Kidney glomerular epithelial cell (primary cell): ENCODE measurements at regions not wholly inside any gene's neighbourhood (a gene's known extent, or its start where the extent isn't known, plus 50 kb on each side); places are given as distances from the start of the nearest gene placed in this dataset.
A peak's percentile ranks its signal among the peaks of the same experiment; 100 is the strongest.
"Not testable (repeated sequence)": the region's sequence is repeated elsewhere in the genome, so short reads cannot be mapped to it uniquely, and the experiment has no call there.

Source experiments
- DNase-seq: peaks from one replicate; lab custom pipeline; 2025; lab: John Stamatoyannopoulos, UW

GRCh38 chr11:96899971-96900370 lies 510.2 kb downstream of the JRKL start:
- DNase-seq, result no peak

- no peak for DNase-seq
Measured at GRCh38 chr11:96905143-96905542, 515.3 kb downstream of the JRKL start.

GRCh38 chr11:96905663-96906062 lies 515.9 kb downstream of the JRKL start:
- DNase-seq, result no peak

GRCh38 chr11:96906476-96906875 lies 516.7 kb downstream of the JRKL start:
- no peak for DNase-seq

- no peak for DNase-seq
Measured at GRCh38 chr11:96925862-96926261, 536.0 kb downstream of the JRKL start.

DNA sequence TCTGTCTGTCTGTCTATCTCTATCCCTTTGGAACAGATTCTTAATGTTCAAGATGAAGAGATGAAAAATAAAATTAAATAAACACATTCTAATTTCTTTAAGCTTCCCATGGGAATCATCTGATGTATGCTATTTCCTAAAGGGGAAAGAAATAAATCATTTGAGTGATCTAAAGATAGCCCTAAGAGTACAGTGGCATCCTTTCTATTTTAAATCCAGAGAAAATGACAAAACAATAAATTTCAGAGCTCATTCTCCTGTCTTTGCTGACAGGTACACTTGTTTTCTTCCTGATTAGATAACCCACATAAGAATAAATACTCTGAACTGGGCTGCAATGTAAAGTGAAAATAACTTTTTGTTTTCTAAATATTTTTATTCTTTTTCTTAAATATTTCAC lies 550.4 kb downstream of the JRKL start:
- no peak for DNase-seq

GRCh38 chr11:96942855-96943254 lies 553.0 kb downstream of the JRKL start:
- DNase-seq, result no peak

GRCh38 chr11:96943970-96944369 lies 554.2 kb downstream of the JRKL start:
- DNase-seq, result no peak

- no peak for DNase-seq
Measured at GRCh38 chr11:96948066-96948465, 558.3 kb downstream of the JRKL start.

DNA sequence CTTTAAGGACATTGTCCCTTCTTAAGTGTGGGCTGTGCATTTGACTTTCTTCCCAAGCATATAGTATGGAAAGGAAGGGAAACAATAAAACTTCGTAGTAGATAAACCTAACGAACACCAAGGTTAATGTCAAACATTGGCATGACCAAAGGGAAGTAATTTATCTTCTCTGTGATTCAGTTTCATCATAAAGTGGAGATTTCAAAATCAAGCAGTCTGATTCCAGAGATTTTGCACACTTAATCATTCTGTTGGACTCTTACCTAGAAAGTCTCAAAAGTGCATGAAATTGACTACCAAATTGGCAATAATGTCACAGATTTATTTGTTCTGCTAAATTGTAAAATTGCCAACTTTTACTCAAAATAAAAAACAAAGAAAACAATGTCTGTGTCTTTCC lies 559.7 kb downstream of the JRKL start:
- DNase-seq, result no peak

GRCh38 chr11:96954587-96955242 lies 564.9 kb downstream of the JRKL start:
- no peak for DNase-seq

- DNase-seq, result no peak
Measured at GRCh38 chr11:96960476-96960875, 570.7 kb downstream of the JRKL start.

DNA sequence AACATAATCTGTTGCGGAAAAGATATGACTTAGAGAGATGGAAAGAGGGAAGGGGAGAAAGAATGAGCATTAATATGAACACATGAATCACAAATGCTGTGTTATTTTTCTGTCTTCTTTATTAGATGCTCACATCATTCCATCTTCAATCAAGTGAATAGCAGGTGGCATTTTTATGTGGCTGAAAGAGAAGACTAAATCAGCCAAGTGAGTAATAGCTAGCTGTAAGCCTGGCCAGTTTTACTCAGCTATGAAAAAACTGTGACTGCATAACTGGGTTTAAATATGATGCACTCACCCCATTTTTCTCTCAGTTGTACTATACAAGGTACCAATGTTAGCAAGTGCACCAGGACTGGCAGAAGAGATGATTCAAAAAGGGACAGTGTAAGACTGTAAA lies 571.1 kb downstream of the JRKL start:
- DNase-seq, result no peak

DNA sequence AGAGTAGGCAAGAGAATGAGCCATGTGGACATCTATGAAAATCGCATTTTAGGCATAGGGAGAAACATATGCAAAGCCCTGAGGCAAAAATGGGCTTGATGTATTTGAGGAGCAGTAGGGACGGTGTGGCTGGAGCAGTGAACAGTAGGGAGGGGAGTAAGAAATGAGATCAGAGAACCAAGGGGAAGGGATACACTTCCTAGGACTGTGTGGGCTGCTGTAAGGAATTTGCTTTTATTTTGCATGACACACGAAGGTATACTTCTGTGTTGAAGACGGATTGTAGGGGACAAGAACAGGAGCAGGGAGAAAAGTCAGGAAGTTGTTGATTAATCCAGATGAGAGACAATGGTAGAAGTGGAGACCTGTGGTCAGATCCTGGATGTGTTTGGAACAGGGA lies 572.1 kb downstream of the JRKL start:
- no peak for DNase-seq

- no peak for DNase-seq
Measured at GRCh38 chr11:96963375-96963774, 573.6 kb downstream of the JRKL start.

- DNase-seq, result no peak
Measured at GRCh38 chr11:96964661-96965060, 574.8 kb downstream of the JRKL start.

- no peak for DNase-seq
Measured at GRCh38 chr11:96967616-96968015, 577.8 kb downstream of the JRKL start.

- DNase-seq, result peak; percentile 7
Measured at GRCh38 chr11:96969251-96969650, 579.4 kb downstream of the JRKL start.

DNA sequence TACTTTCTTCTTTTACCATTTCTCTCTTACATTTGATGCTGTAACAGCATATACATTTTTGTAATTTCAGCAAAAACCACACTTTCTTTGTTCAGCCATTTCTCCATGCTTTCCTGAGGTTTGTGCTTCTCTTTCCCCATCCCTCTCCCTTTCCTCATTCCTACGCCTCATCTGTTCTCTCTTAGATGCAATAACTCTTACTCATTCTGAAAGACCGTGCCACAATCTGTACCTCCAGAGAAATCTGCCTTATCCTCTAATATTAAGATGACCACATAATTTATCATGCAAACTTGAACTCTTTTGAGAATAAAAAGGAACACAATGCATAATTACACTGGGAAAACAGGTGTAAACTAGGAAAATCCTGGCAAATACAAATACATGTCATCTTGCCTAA lies 588.9 kb downstream of the JRKL start:
- DNase-seq, result no peak

- no peak for DNase-seq
Measured at GRCh38 chr11:96986516-96986915, 596.7 kb downstream of the JRKL start.

DNA sequence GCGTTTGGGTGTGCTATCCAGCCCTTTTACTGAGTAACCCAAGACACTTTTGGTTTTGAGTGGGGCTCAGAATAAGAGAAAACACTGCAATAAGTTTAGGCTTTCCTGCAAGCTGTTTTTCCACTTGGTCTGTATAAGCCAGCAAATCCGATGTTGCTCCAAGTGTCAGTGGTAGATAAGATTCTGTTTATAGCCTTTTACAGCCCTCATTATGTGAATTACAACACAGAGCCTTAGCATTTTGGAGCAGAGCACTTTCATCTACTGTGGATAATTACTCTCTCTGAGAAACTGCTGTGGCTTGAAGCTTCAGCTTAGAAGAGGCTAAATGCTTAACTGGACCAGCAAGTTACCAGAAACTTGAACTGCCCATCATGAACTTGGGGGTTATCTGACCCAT lies 601.1 kb downstream of the JRKL start:
- no peak for DNase-seq

- DNase-seq, result no peak
Measured at GRCh38 chr11:97000481-97000880, 610.7 kb downstream of the JRKL start.

DNA sequence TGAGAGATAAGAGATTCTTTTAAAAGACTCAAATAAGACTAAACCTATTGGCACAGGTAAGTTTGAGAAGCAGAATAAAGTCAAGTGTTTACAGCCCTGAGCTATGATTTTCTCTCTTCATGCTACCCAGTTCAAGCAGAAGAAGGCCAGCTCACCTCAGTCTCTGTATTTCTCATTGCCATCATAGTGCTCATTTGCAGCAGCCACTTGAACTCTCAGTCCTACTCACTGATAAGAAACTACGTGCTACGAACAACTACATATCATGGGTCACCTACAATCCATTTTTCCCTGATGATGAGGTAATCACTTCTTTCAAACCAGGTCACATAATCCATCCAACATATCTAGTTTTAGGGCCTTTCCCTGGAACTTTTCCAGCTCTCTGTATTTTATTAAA lies 617.5 kb downstream of the JRKL start:
- DNase-seq, result no peak

GRCh38 chr11:97009613-97010012 lies 619.8 kb downstream of the JRKL start:
- no peak for DNase-seq

- DNase-seq, result not testable (repeated sequence)
Measured at GRCh38 chr11:97010997-97011396, 621.2 kb downstream of the JRKL start.
